ENCODE measurements at regions not wholly inside any gene's neighbourhood (a gene's known extent, or its start where the extent isn't known, plus 50 kb on each side); places are given as distances from the start of the nearest gene placed in this dataset.

DNA sequence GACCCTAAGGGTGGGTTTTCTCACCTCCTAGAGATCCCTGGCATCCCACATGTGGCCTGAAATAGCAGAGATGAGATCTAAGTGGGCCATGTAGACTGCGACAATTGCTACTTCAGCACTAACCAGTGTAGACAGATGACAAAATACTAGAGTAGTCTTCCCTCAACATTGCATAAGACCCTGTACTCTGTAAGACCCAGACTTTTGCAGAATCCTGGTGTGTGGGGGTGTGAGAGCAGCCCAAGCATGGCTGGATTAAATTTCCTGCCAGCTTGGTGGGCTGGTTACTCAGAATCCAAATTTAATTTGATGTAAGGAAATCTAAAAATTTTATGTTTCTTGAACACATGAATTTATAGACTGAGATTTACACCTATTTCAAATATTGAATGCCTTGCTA, 88.3 kb downstream of the ZNF365 start:
- no peak overlapping the region for H3K4me2 ChIP-seq (ENCODE audit: unreplicated experiment)
- H2AFZ ChIP-seq = no peak overlapping the region
- H3K27ac ChIP-seq = no peak overlapping the region
- no peaks in the 10 kb centered on the region for H3K79me2 ChIP-seq (ENCODE audit: insufficient read depth)
- TF ChIP-seq EZH2 (IDR thresholded peaks at IDR 0.05; ENCODE audit: insufficient read depth, poor library complexity, severe bottlenecking) (no peak), EZH2phosphoT487 (IDR thresholded peaks at IDR 0.05; ENCODE audit: insufficient read depth, low read depth) (no peak)
- DNase-seq = no peak
- H3K9me2 ChIP-seq (ENCODE audit: insufficient read depth) = no peaks in the 10 kb centered on the region
- in situ Hi-C loops (cut with MboI) = loop anchor here (25.0 kb wide), 1 partner anchor 350 kb away; the partner anchor contains the start of genes ADO and EGR2
- H4K20me1 ChIP-seq (ENCODE audit: insufficient read depth) = no peaks in the 10 kb centered on the region
- WGBS, 2 experiments (ENCODE audit: low coverage in 1 of 2, low lambda C conversion rate in 2 of 2, missing lambda C conversion rate in 2 of 2) = 89 to 92% methylated on average over 1 of the region's 1 CpG
- H3K9me3 ChIP-seq (ENCODE audit: low read depth) = no peaks in the 10 kb centered on the region
- H3K9ac ChIP-seq = no peak overlapping the region
- H3K36me3 ChIP-seq (ENCODE audit: low read depth) = no peaks in the 10 kb centered on the region
- no peaks in the 10 kb centered on the region for H3K27me3 ChIP-seq (replicated peaks; ENCODE audit: insufficient read depth)
- H3F3A ChIP-seq (ENCODE audit: insufficient read depth) = peaks cover 15% of the 10 kb centered on the region
- no peak overlapping the region for H3K4me3 ChIP-seq
- H3K4me1 ChIP-seq (ENCODE audit: insufficient read depth) = peaks cover 21% of the 10 kb centered on the region

DNA sequence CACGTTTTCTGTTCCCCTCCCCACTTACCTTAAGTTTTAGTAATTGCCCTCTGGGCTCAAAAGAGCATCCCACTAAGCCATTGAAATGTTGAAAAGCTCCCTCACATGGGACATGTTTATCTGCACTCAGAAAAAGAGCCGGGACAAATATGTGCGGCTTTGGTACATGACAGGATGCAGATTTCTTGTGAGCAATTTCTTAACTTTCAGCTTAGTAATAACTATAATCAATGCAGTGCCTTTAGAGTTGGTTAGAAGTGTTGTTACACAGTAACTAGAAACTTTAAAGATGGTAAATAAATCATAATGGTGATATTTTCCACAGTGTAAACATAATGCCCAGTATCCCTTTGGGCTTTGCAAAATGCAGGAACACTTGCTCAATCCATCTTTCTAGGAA, 89.2 kb downstream of the ZNF365 start:
- no peaks in the 10 kb centered on the region for H3K9me3 ChIP-seq (ENCODE audit: low read depth)
- peaks cover 27% of the 10 kb centered on the region for H3K4me1 ChIP-seq (ENCODE audit: insufficient read depth)
- H2AFZ ChIP-seq = no peak overlapping the region
- H3K4me3 ChIP-seq = no peak overlapping the region
- H3F3A ChIP-seq (ENCODE audit: insufficient read depth) = peaks cover 24% of the 10 kb centered on the region
- H3K9ac ChIP-seq = no peak overlapping the region
- H4K20me1 ChIP-seq (ENCODE audit: insufficient read depth) = no peaks in the 10 kb centered on the region
- TF ChIP-seq EZH2 (IDR thresholded peaks at IDR 0.05; ENCODE audit: insufficient read depth, poor library complexity, severe bottlenecking) = no peak
- no peaks in the 10 kb centered on the region for H3K79me2 ChIP-seq (ENCODE audit: insufficient read depth)
- 88% methylated on average over 3 of the region's 3 CpGs for WGBS, 2 experiments (ENCODE audit: low coverage in 1 of 2, low lambda C conversion rate in 2 of 2, missing lambda C conversion rate in 2 of 2)
- H3K36me3 ChIP-seq (ENCODE audit: low read depth) = no peaks in the 10 kb centered on the region
- H3K4me2 ChIP-seq (ENCODE audit: unreplicated experiment) = no peak overlapping the region
- no peaks in the 10 kb centered on the region for H3K27me3 ChIP-seq (replicated peaks; ENCODE audit: insufficient read depth)
- H3K9me2 ChIP-seq (ENCODE audit: insufficient read depth) = no peaks in the 10 kb centered on the region
- no peak for DNase-seq
- H3K27ac ChIP-seq = no peak overlapping the region
- in situ Hi-C loops (cut with MboI) = loop anchor here (25.0 kb wide), 1 partner anchor 349 kb away; the partner anchor contains the start of genes ADO and EGR2

DNA sequence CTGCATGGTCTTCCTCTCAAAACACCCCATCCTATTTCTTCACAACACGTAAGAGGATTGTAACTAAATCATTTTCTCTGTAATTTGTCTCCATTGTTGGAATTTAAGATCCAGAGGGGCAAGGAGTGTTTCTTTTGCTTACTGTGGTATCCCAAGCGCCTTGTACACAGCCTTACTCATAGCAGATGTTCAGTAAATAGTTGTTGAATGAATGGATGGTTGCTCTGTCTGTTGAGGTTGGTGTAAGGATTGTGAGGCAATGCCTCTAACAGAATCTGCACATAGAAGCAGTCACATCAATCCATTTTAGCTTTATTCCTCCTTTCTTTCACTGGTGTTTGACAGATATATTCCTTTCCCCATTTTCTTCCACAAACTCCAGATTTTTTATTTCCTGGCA, 90.1 kb downstream of the ZNF365 start:
- H3K4me3 ChIP-seq = no peak overlapping the region
- no peaks in the 10 kb centered on the region for H4K20me1 ChIP-seq (ENCODE audit: insufficient read depth)
- no peak overlapping the region for H2AFZ ChIP-seq
- H3K79me2 ChIP-seq (ENCODE audit: insufficient read depth) = no peaks in the 10 kb centered on the region
- in situ Hi-C loops (cut with MboI) = loop anchor here (25.0 kb wide), 1 partner anchor 348 kb away; the partner anchor contains the start of genes ADO and EGR2
- peak; percentile 71 for DNase-seq
- peaks cover 19% of the 10 kb centered on the region for H3K4me1 ChIP-seq (ENCODE audit: insufficient read depth)
- no peak overlapping the region for H3K9ac ChIP-seq
- 59 to 75% methylated on average over 2 of the region's 2 CpGs for WGBS, 2 experiments (ENCODE audit: low coverage in 1 of 2, low lambda C conversion rate in 2 of 2, missing lambda C conversion rate in 2 of 2)
- no peak overlapping the region for H3K27ac ChIP-seq
- no peaks in the 10 kb centered on the region for H3K9me2 ChIP-seq (ENCODE audit: insufficient read depth)
- no peak overlapping the region for H3K4me2 ChIP-seq (ENCODE audit: unreplicated experiment)
- peaks cover 18% of the 10 kb centered on the region; the same call in 1 of the 2 replicates for H3F3A ChIP-seq (ENCODE audit: insufficient read depth)
- no peaks in the 10 kb centered on the region for H3K27me3 ChIP-seq (replicated peaks; ENCODE audit: insufficient read depth)
- H3K36me3 ChIP-seq (ENCODE audit: low read depth) = no peaks in the 10 kb centered on the region
- TF ChIP-seq EZH2 (IDR thresholded peaks at IDR 0.05; ENCODE audit: insufficient read depth, poor library complexity, severe bottlenecking) = no peak
- TF ChIP-seq EZH2phosphoT487 (IDR thresholded peaks at IDR 0.05; ENCODE audit: insufficient read depth, low read depth) = no peak
- no peaks in the 10 kb centered on the region for H3K9me3 ChIP-seq (ENCODE audit: low read depth)

DNA sequence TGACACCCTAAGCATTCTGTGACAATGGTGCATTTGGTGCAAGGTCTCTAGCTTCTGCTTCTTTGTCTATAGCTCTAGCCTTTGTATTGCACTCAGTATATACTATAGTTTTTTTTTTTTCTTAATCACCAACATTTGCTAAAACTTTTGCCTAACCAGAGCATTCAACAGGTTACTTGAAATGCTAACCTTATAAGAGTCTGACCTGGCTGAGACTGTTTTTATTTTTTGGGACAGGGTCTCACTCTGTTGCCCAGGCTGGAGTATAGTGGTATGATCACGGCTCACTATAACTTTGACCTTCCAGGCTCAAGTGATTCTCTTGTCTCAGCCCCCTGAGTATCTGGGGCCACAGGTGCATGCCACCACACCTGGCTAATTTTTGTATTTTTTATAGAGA, 92.4 kb downstream of the ZNF365 start:
- Histone ChIP-seq H3K27me3 (replicated peaks; ENCODE audit: insufficient read depth) (no peaks in the 10 kb centered on the region), H3K4me1 (ENCODE audit: insufficient read depth) (peaks cover 18% of the 10 kb centered on the region), H3F3A (ENCODE audit: insufficient read depth) (peaks cover 18% of the 10 kb centered on the region; the same call in 1 of the 2 replicates), H4K20me1 (ENCODE audit: insufficient read depth) (no peaks in the 10 kb centered on the region), H3K9ac (no peak overlapping the region), H3K4me2 (ENCODE audit: unreplicated experiment) (no peak overlapping the region), H3K9me3 (ENCODE audit: low read depth) (no peaks in the 10 kb centered on the region), H3K9me2 (ENCODE audit: insufficient read depth) (no peaks in the 10 kb centered on the region), H3K27ac (no peak overlapping the region), H2AFZ (no peak overlapping the region), H3K79me2 (ENCODE audit: insufficient read depth) (no peaks in the 10 kb centered on the region), H3K4me3 (no peak overlapping the region), H3K36me3 (ENCODE audit: low read depth) (no peaks in the 10 kb centered on the region)
- DNase-seq = no peak
- in situ Hi-C loops (cut with MboI) = loop anchor here (25.0 kb wide), 1 partner anchor 346 kb away; the partner anchor contains the start of genes ADO and EGR2
- 71 to 76% methylated on average over 1 of the region's 1 CpG for WGBS, 2 experiments (ENCODE audit: low coverage in 1 of 2, low lambda C conversion rate in 2 of 2, missing lambda C conversion rate in 2 of 2)
- TF ChIP-seq EZH2 (IDR thresholded peaks at IDR 0.05; ENCODE audit: insufficient read depth, poor library complexity, severe bottlenecking) = no peak
- no peak for TF ChIP-seq EZH2phosphoT487 (IDR thresholded peaks at IDR 0.05; ENCODE audit: insufficient read depth, low read depth)

All from GM23248 (cell line).